ENCODE measurements at regions not wholly inside any gene's neighbourhood (a gene's known extent, or its start where the extent isn't known, plus 50 kb on each side); places are given as distances from the start of the nearest gene placed in this dataset.
A peak's percentile ranks its signal among the peaks of the same experiment; 100 is the strongest.

DNA sequence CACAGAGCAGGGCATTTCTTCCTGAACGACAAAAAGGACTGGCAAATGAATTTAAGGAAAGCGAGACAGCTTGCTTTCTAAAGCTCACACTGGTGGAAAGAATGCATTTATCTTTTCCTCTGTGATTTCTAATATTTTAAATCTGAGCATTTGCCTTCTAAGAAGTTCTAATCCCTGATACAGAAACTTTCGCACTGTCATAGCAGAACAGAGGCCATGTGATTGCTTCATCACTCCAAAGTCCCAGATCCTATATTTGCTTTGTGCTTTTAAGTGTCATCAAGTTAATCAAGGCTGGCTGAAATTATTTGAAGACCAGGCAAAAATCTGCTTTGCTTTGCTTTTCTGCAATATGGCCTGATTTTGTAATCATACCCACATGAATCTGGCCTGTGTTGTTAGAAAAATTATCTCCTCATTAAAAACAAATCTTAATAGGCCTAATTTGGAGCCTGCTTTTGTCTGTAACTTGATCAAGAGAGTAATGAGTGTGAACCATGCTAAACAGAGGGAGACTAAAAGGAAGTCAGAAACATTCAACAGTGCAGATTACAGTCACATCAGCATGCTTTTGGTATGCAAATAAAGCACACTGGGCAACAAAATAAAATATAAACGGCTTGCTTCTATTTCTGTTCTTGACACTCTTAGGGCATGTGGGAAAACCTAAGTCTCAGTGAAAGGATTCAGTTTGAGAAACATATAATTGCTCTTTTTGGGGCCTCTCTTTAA, 178.2 kb upstream of the ADAMTS9 start:
- Mint-ChIP-seq H3K4me1 (peaks cover 11% of the 10 kb centered on the region), H3K27me3 (ENCODE audit: low read depth) (no peaks in the 10 kb centered on the region), H3K4me3 (no peak overlapping the region), H3K36me3 (peaks cover 9% of the 10 kb centered on the region), H3K27ac (peak overlapping the region; percentile 33), H3K9me3 (peaks cover 18% of the 10 kb centered on the region)
- TF ChIP-seq, protein P1, sequence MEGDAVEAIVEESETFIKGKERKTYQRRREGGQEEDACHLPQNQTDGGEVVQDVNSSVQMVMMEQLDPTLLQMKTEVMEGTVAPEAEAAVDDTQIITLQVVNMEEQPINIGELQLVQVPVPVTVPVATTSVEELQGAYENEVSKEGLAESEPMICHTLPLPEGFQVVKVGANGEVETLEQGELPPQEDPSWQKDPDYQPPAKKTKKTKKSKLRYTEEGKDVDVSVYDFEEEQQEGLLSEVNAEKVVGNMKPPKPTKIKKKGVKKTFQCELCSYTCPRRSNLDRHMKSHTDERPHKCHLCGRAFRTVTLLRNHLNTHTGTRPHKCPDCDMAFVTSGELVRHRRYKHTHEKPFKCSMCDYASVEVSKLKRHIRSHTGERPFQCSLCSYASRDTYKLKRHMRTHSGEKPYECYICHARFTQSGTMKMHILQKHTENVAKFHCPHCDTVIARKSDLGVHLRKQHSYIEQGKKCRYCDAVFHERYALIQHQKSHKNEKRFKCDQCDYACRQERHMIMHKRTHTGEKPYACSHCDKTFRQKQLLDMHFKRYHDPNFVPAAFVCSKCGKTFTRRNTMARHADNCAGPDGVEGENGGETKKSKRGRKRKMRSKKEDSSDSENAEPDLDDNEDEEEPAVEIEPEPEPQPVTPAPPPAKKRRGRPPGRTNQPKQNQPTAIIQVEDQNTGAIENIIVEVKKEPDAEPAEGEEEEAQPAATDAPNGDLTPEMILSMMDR (IDR thresholded peaks at IDR 0.05; ENCODE audit: unreplicated experiment), result no peak
- no peak for DNase-seq (ENCODE audit: low spot score in 2 of 2, unreplicated experiment in 2 of 2)

DNA sequence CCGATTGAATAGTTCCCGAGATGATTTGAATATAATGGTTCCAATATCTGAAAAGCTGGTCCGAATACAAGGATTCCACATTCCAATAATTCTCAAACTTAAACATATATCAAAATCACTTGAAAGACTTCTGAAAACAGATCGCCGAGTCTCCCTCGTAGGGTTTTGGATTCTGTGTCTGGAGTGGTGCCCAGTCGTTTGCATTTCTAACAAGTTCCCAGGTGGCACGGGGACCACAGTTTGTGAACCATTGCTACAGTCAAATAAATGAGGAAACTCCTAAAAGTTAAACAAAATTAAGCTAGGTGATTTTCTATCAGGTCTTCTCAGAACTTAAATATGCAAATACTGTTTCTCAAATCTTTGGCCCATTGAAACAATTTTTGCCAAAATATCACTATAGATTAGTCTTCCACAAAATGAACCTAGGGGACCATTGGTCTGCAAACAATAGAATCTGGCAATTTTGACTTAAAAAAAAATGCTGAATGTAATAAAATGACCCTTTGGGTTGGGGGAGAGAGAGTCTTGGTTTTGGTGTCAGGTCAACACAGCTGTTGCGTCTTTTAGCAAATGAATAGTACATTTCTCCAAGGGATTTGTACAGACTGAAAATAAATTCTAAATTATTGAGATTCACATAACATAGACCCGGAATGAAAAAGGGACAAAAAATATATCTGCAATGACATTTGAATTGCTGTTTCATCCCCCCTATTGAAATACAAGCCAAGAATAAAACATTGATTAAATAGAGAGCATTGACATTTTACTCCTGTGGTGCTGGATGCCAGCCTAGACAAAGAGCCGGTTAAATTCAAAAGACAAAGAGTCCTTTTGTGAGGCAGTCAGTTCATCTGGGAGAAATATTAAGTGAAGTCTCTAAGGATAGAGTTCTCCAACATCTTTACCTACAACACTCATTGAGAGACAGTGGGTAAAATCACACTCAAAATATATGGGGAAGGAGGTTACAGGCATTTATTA, 175.7 kb upstream of the ADAMTS9 start:
- H3K36me3 Mint-ChIP-seq, result no peaks in the 10 kb centered on the region
- no peak for DNase-seq (ENCODE audit: low spot score in 2 of 2, unreplicated experiment in 2 of 2)
- H3K9me3 Mint-ChIP-seq, result peaks cover 3% of the 10 kb centered on the region
- no peaks in the 10 kb centered on the region for H3K27me3 Mint-ChIP-seq (ENCODE audit: low read depth)
- no peak overlapping the region for H3K27ac Mint-ChIP-seq
- no peak overlapping the region for H3K4me3 Mint-ChIP-seq
- H3K4me1 Mint-ChIP-seq, result peaks cover 18% of the 10 kb centered on the region
- TF ChIP-seq, protein P1 (IDR thresholded peaks at IDR 0.05; ENCODE audit: unreplicated experiment), result no peak

DNA sequence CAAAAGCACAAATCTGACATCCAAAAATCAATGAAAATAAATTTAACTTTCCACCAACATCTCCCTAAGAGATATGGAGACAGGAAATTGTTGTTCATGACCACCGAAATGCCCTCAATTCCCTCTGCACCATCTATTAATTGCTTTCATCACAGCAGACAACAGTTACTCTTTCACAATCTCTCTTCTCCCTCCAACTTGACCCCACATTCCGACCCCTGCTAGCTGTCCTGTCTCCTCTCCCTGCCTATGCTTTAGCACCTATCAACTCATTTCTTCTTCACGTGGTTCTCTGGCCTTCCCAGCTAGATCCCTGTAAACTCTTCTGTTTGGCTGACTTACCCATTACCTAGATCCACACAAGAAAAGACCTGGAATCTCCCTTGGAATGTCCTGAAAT, 173.9 kb upstream of the ADAMTS9 start:
- no peak for DNase-seq (ENCODE audit: low spot score in 2 of 2, unreplicated experiment in 2 of 2)
- no peak overlapping the region for H3K4me3 Mint-ChIP-seq
- peaks cover 26% of the 10 kb centered on the region for H3K4me1 Mint-ChIP-seq
- H3K9me3 Mint-ChIP-seq, result no peaks in the 10 kb centered on the region
- H3K27me3 Mint-ChIP-seq (ENCODE audit: low read depth), result no peaks in the 10 kb centered on the region
- H3K36me3 Mint-ChIP-seq, result no peaks in the 10 kb centered on the region
- TF ChIP-seq, protein P1 (IDR thresholded peaks at IDR 0.05; ENCODE audit: unreplicated experiment), result no peak
- no peak overlapping the region for H3K27ac Mint-ChIP-seq

DNA sequence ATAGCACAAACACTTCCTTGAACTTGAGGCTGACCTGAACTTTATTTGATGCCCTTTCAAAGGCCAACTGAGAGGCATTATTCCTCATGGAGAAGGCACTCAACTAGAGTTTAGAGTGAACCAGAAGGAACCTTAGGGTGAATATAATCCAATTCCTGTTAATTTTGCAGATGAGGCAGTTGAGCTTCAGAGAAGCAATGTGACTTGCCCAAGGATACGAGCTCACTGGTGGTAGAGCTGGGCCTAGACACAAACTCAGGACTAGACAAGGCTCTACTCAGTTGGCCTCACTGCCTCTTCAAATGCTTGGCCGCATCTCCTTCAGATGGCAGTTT, 172.7 kb upstream of the ADAMTS9 start:
- TF ChIP-seq, protein P1 (IDR thresholded peaks at IDR 0.05; ENCODE audit: unreplicated experiment), result no peak
- Mint-ChIP-seq H3K36me3 (no peaks in the 10 kb centered on the region), H3K4me3 (no peak overlapping the region), H3K27me3 (ENCODE audit: low read depth) (no peaks in the 10 kb centered on the region), H3K9me3 (no peaks in the 10 kb centered on the region), H3K27ac (no peak overlapping the region), H3K4me1 (peaks cover 32% of the 10 kb centered on the region)
- DNase-seq (ENCODE audit: low spot score in 2 of 2, unreplicated experiment in 2 of 2), result no peak

DNA sequence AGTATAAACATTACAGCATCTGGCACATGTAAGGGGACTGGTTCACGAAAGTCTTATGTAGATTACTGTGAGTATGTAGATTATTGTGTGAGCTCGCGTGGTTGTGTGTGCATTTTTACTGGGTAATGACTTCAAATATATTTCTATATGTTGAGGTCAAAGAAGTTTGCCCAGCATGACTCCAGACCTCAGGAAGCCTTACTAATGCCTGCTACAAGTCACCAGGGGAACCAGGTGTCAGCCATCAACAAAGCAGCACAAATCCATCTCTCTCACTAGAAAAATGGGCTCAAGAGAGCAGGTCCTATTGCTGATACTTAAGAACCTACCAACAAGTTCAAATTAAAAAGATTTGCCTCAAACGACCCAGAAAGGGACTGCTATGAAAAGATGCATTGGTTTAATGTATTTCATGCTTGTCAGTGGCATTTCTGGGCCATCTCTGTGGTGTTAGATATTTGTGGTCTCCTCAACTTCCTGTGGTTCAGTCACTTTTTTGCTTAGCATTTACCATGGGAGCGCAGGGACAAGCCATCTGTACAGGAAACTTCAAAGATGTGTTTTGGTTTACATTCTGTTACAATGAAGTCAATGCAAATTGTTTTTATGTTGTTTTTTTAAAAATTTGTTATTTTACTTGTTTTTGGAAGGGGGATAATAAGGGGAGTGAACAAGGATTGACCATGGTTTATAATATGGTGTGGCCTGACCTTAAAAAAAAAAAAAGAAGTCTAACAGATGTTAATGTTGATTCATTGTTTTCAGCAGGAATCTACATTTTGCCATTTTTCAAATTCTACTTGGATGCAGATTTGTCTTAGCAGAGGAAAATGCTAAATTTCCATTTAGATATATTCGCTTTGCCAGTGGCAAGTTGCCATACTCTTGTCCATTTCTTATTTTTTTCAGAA, 172.1 kb upstream of the ADAMTS9 start:
- H3K27ac Mint-ChIP-seq, result no peak overlapping the region

More for the DNA sequence above, 172.1 kb upstream of the ADAMTS9 start:
- no peaks in the 10 kb centered on the region for H3K9me3 Mint-ChIP-seq
- H3K4me1 Mint-ChIP-seq, result peaks cover 35% of the 10 kb centered on the region
- TF ChIP-seq, protein P1 (IDR thresholded peaks at IDR 0.05; ENCODE audit: unreplicated experiment), result no peak
- H3K36me3 Mint-ChIP-seq, result no peaks in the 10 kb centered on the region
- no peaks in the 10 kb centered on the region for H3K27me3 Mint-ChIP-seq (ENCODE audit: low read depth)
- DNase-seq (ENCODE audit: low spot score in 2 of 2, unreplicated experiment in 2 of 2), result no peak
- H3K4me3 Mint-ChIP-seq, result no peak overlapping the region
